Activated T-cell treated with anti-CD3 and anti-CD28 coated beads for 48 hours (primary cell): ENCODE measurements at regions not wholly inside any gene's neighbourhood (a gene's known extent, or its start where the extent isn't known, plus 50 kb on each side); places are given as distances from the start of the nearest gene placed in this dataset.

ENCODE experiments used
- DNase-seq: peaks from one replicate; pipeline ENCODE4 v3.0.0-alpha.2; 2020; ENCODE audit warnings: low read depth

- DNase-seq = no peak
These were observed 461.2 kb downstream of the KCTD8 start for GRCh38 chr4:43987331-43987944.

DNA sequence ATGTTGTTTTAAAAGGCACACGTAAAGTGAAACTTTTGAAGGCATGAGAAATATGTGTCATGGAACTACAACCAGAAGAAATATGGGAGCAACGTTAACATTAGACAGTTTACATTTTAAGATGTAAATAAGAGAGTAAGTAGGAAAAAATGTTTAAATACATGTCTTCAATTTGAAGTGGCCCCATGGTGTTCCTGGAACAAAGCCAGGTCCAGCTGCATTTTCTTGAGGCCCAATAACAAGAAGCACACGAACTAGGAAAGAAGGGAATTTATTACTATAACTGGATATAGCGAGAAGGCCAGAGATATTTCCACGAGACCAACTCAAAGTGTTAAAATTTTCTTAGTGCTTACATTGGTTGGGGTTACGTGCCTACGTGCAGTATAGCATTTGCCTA lies 458.1 kb downstream of the KCTD8 start:
- no peak for DNase-seq

DNA sequence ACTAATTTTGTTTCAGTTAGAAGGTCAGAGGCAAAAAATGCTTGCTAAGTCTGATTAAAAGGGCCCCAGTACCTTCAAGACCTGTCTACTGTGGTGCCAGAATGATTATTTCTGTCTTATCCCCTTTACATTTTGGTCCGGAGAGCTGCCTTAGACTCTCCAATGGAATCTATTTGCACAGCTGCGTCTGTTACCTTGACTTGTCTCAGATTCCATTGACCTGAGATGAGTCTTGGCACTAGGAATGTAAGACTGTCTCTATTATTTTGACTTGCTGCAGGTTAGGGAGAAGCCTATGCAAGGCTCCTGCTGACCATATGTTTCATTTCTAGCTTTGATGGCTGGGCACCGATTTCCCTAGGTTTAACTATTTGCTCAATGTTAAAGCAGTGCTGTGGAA lies 457.6 kb downstream of the KCTD8 start:
- DNase-seq = no peak

GRCh38 chr4:43992552-43992951 lies 456.1 kb downstream of the KCTD8 start:
- DNase-seq = no peak

GRCh38 chr4:43993196-43993902 lies 455.3 kb downstream of the KCTD8 start:
- no peak for DNase-seq

DNA sequence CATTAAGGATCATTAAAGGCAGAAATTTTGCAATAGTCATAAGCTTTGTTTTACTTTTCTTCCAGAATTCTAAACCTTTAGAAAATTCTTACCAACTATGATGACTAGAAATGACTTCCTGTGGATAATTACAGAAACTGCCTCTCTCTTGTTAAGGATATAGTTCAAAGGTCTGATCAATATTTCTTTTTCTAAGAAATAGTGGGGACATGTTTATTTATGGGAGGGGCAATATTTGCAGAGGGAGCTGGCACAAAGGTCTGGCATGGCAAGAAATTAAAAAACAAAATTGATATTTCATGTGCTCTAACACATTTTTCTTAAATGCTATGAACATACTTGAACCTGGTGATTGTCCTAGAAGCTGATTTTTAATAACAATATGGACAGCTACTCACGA lies 448.9 kb downstream of the KCTD8 start:
- no peak for DNase-seq

GRCh38 chr4:44002368-44002767 lies 446.2 kb downstream of the KCTD8 start:
- DNase-seq = no peak

DNA sequence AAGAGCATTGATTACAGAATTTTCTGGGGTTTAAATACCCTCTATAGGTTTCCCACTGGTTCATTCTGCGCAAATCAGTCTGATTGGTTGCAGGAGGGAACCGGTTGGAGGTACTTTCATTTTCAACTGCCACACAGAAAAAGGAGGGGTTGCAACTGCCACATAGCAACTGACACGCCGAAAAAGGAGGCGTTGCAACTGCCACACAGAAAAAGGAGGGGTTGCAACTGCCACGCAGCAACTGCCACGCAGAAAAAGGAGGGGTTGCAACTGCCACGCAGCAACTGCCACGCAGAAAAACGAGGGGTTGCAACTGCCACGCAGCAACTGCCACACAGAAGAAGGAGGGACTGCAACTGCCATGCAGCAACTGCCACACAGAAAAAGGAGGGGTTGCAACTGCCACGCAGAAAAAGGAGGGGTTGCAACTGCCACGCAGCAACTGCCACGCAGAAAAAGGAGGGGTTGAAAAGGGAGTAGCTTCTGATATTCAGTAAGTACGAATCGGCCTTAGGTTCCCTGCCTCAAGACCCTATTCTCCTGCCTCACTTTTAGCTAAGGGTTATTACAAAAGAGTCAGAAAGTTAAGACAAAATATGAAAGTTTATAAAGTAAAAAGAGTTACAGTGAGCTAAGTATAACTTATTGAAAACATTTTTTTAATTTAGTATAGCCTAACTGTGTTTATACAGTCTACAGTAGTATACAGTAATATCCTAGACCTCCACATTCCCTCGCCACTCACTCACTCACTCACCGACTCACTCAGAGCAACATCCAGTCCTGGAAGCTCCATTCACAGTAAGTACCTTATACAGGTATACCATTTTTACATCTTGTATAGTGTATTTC lies 431.8 kb downstream of the KCTD8 start:
- DNase-seq = no peak

- no peak for DNase-seq
These were observed 431.2 kb downstream of the KCTD8 start for GRCh38 chr4:44017422-44017739.

- DNase-seq = no peak
These were observed 428.9 kb downstream of the KCTD8 start for GRCh38 chr4:44019721-44020120.

DNA sequence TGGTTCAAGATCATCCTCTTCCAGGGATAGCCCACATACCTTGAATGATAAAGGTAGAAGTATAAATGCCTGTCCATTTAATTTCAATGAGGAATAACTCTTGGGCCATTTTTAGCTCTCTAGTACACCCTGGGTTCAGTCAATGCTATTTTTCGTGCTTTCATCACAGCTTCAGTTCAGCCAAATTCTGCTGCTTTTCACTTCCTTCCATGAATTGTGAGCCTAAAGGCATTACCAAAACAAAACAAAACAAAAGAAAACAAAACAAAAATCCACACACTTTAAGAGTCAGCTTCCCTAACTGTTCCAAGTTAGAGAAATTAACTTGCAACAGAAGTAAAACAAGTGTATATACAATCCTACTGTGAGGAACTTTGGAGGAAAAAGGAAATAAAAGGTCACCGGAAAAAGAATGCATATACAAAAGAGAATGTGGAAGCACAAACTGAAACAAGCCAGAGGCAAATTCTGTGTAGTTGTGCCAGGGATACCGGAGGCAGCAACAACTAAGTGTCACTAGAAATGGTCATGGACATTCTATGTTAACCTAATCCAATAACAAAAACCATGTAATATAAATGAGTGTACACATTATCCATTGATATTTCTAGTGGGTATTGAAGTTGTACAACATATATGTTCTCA lies 423.1 kb downstream of the KCTD8 start:
- DNase-seq = no peak

- DNase-seq = no peak
These were observed 409.8 kb downstream of the KCTD8 start for GRCh38 chr4:44038811-44039210.

DNA sequence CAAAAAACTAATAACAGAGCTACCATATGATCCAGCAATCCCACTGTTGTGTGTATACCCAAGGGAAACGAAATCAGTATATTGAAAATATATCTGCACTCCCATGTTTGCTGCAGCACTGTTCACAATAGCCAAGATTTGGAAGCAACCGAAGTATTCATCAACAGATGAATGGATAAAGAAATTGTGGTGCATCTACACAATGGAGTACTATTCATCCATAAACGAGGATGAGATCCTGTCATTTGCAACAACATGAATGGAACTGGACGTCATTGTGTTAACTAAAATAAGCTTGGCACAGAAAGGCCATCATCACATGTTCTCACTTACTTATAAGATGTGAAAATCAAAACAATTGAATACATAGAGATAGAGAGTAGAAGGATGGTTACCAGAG lies 402.1 kb downstream of the KCTD8 start:
- DNase-seq = no peak

GRCh38 chr4:44056721-44057151 lies 391.9 kb downstream of the KCTD8 start:
- no peak for DNase-seq

DNA sequence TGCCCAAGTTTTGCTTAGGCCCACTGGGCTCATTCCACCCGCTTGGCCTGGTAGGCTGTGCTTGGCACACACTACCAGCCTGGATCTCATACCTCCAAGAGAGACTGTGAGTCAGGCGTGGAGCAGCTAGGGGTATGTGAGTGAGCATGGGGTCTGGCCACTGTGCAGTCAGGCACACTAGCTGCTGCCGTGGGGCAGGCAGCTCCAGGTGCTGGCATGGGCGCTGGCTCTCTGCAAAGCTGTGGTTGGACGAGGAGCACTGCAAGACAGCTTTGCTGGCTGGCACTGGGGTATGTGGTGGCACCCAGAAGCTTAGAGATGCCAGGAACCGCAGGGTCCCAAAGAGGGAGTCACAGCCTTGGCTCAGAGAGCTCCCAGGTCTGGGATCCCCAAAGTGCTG lies 377.8 kb downstream of the KCTD8 start:
- no peak for DNase-seq

DNA sequence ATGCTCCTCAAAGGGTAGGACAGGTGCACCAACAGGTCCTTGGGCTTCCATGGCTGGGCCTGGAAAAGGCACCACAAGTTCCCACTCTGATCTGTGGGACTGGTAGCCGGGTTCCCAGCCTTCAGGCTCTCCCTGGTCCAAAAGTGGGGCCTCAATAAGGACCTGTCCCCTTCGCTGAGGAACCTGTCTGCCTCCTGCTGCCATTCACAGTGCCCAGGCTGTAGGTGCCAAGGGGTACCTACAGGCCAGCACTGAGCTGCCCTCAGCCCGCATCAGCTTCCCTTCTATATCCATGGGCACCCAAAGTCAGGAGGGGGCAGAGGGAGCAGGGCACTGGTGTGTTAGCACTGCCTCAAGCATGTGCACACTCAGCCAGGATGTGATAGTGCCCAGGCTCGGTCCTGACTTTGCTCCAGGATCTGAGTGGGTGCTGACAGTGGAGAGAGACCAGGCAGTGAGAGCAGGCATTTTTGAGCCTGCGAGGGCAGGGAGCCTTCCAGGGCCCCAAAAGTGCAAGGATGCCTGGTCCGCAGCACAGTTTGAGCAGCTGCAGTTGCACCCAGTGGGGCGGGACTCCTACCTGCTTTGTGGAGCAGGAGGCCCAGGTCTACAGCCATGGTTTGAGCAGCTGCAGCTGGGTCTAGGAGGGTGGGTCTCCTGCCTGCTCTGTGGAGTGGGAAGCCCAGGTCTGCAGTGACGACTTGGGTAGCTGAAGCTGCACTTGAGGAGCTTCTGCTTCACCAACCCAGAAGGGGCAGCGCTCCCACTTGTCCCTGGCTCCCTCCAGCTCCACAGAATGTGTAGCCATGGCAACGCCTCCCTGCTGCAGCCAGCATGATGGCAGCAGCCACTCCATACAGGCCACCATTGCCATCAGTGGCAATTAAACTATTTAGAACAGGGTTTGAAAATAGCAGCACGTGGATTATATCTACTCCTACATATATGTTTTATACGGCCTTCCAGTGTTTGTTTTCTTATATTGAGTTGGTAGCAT lies 376.4 kb downstream of the KCTD8 start:
- DNase-seq = no peak

DNA sequence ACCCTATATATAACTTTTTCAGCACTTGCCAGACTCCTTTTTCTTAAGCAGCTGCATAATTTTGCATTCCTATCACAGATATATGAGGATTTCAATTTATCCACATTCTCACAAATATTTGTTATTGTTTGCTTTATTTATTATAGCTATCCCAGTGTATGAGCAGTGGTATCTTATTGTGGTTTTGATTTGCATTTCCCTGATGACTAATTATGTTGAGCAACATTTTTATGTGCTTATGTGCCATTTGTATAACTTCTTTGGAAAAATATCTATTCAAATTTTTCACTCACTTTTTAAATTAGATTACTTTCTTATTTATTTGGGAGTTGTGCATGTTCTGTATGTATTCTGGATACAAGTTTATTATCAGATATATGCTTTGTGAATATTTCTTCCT lies 361.9 kb downstream of the KCTD8 start:
- DNase-seq = no peak

DNA sequence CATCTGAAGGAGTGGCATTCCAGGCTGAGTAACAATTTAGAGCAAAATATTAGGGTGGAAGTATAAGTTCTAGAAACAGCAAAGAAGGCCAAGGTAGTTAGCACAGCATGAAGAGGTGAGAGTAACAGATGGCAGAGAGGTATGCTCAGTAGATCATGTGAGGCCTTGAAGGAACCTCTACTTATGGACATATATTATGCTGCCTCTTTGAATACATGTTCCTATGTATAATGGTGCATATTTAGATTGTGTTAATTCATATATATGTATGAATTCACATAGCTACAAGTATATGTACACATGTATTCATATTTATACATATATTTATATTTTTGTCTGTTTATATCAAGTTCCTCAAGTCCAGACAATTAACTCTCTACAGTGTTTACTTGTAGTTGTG lies 355.2 kb downstream of the KCTD8 start:
- DNase-seq = no peak

GRCh38 chr4:44098973-44099372 lies 349.6 kb downstream of the KCTD8 start:
- DNase-seq = no peak

DNA sequence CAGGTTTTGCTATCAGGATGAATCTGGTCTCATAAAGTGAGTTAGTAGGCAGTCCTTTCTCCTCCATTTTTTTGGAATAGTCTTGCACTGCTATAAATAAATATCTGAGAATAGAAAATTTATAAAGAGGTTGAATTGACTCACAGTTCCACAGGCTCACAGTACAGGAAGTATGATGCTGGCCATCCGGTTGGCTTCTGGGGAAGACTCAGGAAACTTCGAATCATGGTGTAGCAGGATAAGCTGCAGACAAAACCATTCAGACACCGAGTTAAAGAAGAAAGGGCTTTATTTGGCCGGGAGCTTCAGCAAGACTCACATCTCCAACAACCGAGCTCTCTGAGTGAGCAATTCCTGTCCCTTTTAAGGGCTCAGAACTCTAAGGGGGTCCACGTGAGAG lies 348.2 kb downstream of the KCTD8 start:
- no peak for DNase-seq

GRCh38 chr4:44118971-44119680 lies 329.5 kb downstream of the KCTD8 start:
- no peak for DNase-seq
